Left ventricle myocardium inferior (tissue), 1 donor: ENCODE measurements at regions not wholly inside any gene's neighbourhood (a gene's known extent, or its start where the extent isn't known, plus 50 kb on each side); places are given as distances from the start of the nearest gene placed in this dataset.

ENCODE experiments used
- DNase-seq: peaks from one replicate; pipeline ENCODE4 v3.0.0-alpha.2; 2020
- H3K27ac ChIP-seq: fragments of 200-600 bp; replicated peaks from 2 replicates; pipeline ENCODE4 v1.8.0; 2021
- H3K27me3 ChIP-seq: fragments of 200-600 bp; 2 replicates; pipeline ENCODE4 v1.8.0; 2021; ENCODE audit warnings: low read depth
- H3K36me3 ChIP-seq: fragments of 200-600 bp; 2 replicates; pipeline ENCODE4 v1.8.0; 2021
- H3K4me1 ChIP-seq: fragments of 200-600 bp; 2 replicates; pipeline ENCODE4 v1.8.0; 2021
- H3K4me3 ChIP-seq: fragments of 200-600 bp; 2 replicates; pipeline ENCODE4 v1.8.0; 2021; ENCODE audit warnings: mild to moderate bottlenecking, moderate library complexity
- H3K9me3 ChIP-seq: fragments of 200-600 bp; replicated peaks from 2 replicates; pipeline ENCODE4 v1.8.0; 2021
- intact Hi-C: fragments of 100-400 bp; cut with micrococcal nuclease; formaldehyde crosslinking; loops from one replicate; pipeline ENCODE4 v1.11.0; 2022
- TF ChIP-seq, protein P1 (sequence below): fragments of 200-600 bp; IDR thresholded peaks from 2 replicates; pipeline ENCODE4 v1.8.0; 2021; ENCODE audit warnings: antibody characterized with exemption, mild to moderate bottlenecking, borderline replicate concordance
- donor health status: DM: no; HTN: yes; CAD: no; lungs with severe emphysema.

DNA sequence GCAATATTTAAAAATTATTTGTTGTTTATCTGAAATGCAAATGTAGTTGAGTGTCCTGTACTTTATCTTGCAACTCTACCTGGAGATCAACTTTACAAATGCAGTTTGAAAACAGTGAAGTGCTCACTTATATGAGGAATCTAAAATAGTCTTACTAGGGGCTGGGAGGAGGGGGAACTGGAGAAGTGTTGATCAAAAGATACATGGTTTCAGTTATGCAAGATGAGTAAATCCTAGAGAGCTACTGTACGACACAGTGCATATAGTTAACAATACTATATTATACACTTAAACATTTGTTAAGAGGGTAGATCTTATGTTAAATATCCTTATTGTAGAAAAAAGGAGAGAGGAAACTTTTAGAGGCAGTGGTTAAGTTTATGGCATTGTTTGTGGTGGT is 241.9 kb downstream of the BCL11A start:
- intact Hi-C loops: no loop called here
- Histone ChIP-seq H3K27me3 (peaks cover 2% of the 10 kb centered on the region), H3K9me3 (no peaks in the 10 kb centered on the region), H3K27ac (no peak overlapping the region), H3K4me1 (no peaks in the 10 kb centered on the region), H3K4me3 (no peak overlapping the region), H3K36me3 (no peaks in the 10 kb centered on the region)
- no peak for DNase-seq
- TF ChIP-seq, protein P1, sequence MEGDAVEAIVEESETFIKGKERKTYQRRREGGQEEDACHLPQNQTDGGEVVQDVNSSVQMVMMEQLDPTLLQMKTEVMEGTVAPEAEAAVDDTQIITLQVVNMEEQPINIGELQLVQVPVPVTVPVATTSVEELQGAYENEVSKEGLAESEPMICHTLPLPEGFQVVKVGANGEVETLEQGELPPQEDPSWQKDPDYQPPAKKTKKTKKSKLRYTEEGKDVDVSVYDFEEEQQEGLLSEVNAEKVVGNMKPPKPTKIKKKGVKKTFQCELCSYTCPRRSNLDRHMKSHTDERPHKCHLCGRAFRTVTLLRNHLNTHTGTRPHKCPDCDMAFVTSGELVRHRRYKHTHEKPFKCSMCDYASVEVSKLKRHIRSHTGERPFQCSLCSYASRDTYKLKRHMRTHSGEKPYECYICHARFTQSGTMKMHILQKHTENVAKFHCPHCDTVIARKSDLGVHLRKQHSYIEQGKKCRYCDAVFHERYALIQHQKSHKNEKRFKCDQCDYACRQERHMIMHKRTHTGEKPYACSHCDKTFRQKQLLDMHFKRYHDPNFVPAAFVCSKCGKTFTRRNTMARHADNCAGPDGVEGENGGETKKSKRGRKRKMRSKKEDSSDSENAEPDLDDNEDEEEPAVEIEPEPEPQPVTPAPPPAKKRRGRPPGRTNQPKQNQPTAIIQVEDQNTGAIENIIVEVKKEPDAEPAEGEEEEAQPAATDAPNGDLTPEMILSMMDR: no peak

DNA sequence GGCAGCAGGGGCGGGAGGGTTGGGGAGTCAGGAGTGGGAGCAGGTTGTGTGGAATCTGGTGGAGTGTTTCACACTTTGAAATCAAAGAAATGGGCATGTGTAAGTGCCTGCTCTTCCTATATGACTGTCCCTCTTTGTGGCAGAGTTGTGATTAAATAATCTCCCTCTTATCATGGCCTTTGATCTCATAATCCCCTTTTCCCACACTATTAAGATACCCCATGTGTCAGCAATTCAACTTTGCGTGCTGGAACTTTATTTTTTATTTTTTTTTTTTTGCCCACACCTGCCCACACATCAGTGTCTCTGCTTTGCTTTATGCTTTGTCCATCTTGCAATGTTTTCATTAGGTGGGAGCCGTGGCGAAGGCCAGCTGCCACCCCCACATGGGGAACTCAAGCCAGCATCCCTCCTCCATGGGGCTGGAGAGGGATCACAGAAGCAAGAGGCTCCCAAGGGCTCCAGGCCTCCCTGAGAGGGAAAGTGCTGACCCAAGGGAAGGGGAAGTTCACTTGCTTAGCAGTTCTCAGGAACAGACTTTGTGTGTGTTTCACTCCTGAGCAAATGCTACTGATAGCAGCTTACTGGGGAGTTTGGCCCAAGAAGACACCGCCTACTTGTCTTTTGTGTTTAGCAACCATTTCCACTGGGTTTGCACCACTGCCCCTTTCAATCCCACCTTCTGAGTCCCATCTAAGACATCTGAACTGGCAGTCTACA is 243.4 kb downstream of the BCL11A start:
- no peaks in the 10 kb centered on the region for H3K36me3 ChIP-seq
- H3K27me3 ChIP-seq: no peaks in the 10 kb centered on the region
- no peak for DNase-seq
- intact Hi-C loops: no loop called here
- no peak overlapping the region for H3K4me3 ChIP-seq
- H3K9me3 ChIP-seq: no peaks in the 10 kb centered on the region
- no peak overlapping the region for H3K27ac ChIP-seq
- TF ChIP-seq, protein P1: no peak
- no peaks in the 10 kb centered on the region for H3K4me1 ChIP-seq

DNA sequence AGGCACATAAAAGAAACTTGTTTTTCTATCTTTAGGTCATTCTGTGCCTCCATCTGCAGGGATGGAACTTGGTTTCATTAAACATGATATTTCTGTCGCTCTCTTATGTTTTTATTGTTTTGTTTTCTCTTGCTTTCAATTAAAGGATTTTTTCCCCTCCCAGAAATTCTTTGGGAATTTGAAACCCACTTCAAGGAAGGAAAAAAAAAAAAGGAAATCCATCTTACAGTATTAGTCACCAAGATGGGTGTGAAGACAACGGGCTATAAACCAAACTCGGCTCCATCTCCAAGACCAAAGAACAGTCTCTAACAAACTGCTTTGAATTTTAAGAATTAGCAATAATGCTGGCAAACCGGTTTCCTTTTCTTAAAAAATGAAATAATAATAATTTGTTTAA is 244.1 kb downstream of the BCL11A start:
- no peak for DNase-seq
- no peaks in the 10 kb centered on the region for H3K27me3 ChIP-seq
- H3K27ac ChIP-seq: no peak overlapping the region
- intact Hi-C loops: no loop called here
- TF ChIP-seq, protein P1: no peak
- H3K9me3 ChIP-seq: no peaks in the 10 kb centered on the region
- no peaks in the 10 kb centered on the region for H3K36me3 ChIP-seq
- H3K4me1 ChIP-seq: no peaks in the 10 kb centered on the region
- no peak overlapping the region for H3K4me3 ChIP-seq

DNA sequence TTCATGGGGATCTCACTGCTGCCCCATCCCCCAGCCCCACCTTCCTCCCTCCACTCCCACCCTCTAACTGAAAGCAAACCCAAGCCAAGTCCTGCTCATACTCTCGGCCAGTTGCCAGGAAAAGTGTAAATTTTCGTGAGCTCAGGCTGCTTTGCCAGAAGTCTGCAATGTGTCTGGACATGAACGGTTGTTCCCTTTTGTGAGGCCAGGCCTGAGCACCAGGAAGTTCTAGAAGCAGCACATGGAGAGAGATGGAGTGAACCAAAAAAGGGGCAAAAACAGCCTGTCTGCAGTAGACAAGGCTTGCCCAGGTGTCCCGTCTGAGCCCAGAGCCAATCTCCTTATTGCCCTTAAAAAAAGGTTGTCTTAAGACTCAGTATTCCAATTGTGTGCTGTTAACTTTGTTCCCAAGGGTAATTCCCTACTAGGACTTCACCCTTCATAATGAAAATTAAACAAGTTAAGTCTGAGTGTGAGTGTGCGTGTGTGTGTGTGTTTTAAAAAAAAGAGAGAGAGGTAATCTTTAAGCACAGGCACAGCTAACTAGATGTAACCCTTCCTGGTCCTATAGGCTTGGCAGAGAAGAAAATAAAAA is 247.1 kb downstream of the BCL11A start:
- H3K4me1 ChIP-seq: no peaks in the 10 kb centered on the region
- H3K36me3 ChIP-seq: no peaks in the 10 kb centered on the region
- no peaks in the 10 kb centered on the region for H3K9me3 ChIP-seq
- no peak for DNase-seq
- intact Hi-C loops: no loop called here
- TF ChIP-seq, protein P1: no peak
- no peaks in the 10 kb centered on the region for H3K27me3 ChIP-seq
- no peak overlapping the region for H3K27ac ChIP-seq
- no peak overlapping the region for H3K4me3 ChIP-seq

DNA sequence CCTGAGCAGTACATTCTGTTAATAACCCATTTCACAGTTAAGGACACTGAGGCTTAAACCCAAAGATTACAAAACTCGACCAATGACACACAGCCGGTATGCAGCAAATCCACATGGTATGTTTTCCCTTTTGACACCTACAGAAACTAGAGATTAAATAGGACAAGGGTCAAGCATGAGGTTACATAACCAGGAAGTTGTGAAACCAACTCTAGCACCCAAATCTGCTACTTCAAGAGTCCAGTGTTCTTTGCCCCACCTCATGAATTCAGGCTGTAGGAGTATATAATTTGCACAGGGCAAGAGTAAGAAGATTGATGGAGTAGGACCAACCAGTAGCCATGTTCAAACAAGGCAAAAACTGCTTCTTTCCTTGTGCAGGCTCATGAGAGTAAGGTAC is 249.8 kb downstream of the BCL11A start:
- no peak overlapping the region for H3K4me3 ChIP-seq
- intact Hi-C loops: no loop called here
- H3K27ac ChIP-seq: no peak overlapping the region
- no peaks in the 10 kb centered on the region for H3K36me3 ChIP-seq
- H3K4me1 ChIP-seq: no peaks in the 10 kb centered on the region
- no peaks in the 10 kb centered on the region for H3K27me3 ChIP-seq
- H3K9me3 ChIP-seq: no peaks in the 10 kb centered on the region
- no peak for DNase-seq
- TF ChIP-seq, protein P1: no peak
